ENCODE measurements at regions not wholly inside any gene's neighbourhood (a gene's known extent, or its start where the extent isn't known, plus 50 kb on each side); places are given as distances from the start of the nearest gene placed in this dataset.
A peak's percentile ranks its signal among the peaks of the same experiment; 100 is the strongest.

GRCh38 chr1:193681422-193681821 is 495.0 kb upstream of the B3GALT2 start:
- Histone ChIP-seq H3K27ac (ENCODE audit: low read length) (no peak overlapping the region), H3K4me1 (ENCODE audit: control insufficient read depth in 1 of 2, extremely low read depth in 1 of 2, insufficient read depth in 2 of 2, low read length in 2 of 2) (no peaks in the 10 kb centered on the region), H3K36me3 (ENCODE audit: control insufficient read depth in 2 of 2, extremely low read depth in 1 of 2, insufficient read depth in 1 of 2, low read length in 1 of 2) (no peaks in the 10 kb centered on the region), H3K4me3 (ENCODE audit: control insufficient read depth in 1 of 2, extremely low read depth in 1 of 2, low read length in 1 of 2) (no peak overlapping the region), H3K9me3 (no peaks in the 10 kb centered on the region), H3K27me3 (replicated peaks in 1 of 2; ENCODE audit: control insufficient read depth in 2 of 2, extremely low read depth in 1 of 2, insufficient read depth in 2 of 2, low read length in 1 of 2) (no peaks in the 10 kb centered on the region)
- ATAC-seq (replicated peaks in 1 of 4): no peak
- Mint-ChIP-seq H3K27me3 (no peaks in the 10 kb centered on the region), H3K4me1 (no peaks in the 10 kb centered on the region), H3K4me3 (no peak overlapping the region), H3K27ac (no peak overlapping the region), H3K9me3 (no peaks in the 10 kb centered on the region), H3K36me3 (no peaks in the 10 kb centered on the region)
- POLR2A ChIA-PET: interaction anchor here in 1 of 2 donors (0.6 kb wide), 1 partner anchor 204 kb away, joined by 6 read pairs; no protein-coding TSS in a partner anchor
- no peak for DNase-seq
- CTCF ChIA-PET: no interaction called here
- WGBS (ENCODE audit: insufficient coverage): no CpG with 5 or more reads among the region's 1 CpG

GRCh38 chr1:193680924-193681316 is 494.5 kb upstream of the B3GALT2 start:
- WGBS (ENCODE audit: insufficient coverage): no CpG with 5 or more reads among the region's 2 CpGs

GRCh38 chr1:193680247-193680923 is 494.0 kb upstream of the B3GALT2 start:
- DNase-seq: no peak
- Mint-ChIP-seq H3K9me3 (no peaks in the 10 kb centered on the region), H3K36me3 (no peaks in the 10 kb centered on the region), H3K27ac (no peak overlapping the region), H3K4me1 (no peaks in the 10 kb centered on the region), H3K27me3 (no peaks in the 10 kb centered on the region), H3K4me3 (no peak overlapping the region)
- Histone ChIP-seq H3K27ac (ENCODE audit: low read length) (no peak overlapping the region), H3K27me3 (replicated peaks in 1 of 2; ENCODE audit: control insufficient read depth in 2 of 2, extremely low read depth in 1 of 2, insufficient read depth in 2 of 2, low read length in 1 of 2) (no peaks in the 10 kb centered on the region), H3K4me1 (ENCODE audit: control insufficient read depth in 1 of 2, extremely low read depth in 1 of 2, insufficient read depth in 2 of 2, low read length in 2 of 2) (no peaks in the 10 kb centered on the region), H3K9me3 (no peaks in the 10 kb centered on the region), H3K4me3 (ENCODE audit: control insufficient read depth in 1 of 2, extremely low read depth in 1 of 2, low read length in 1 of 2) (no peak overlapping the region), H3K36me3 (ENCODE audit: control insufficient read depth in 2 of 2, extremely low read depth in 1 of 2, insufficient read depth in 1 of 2, low read length in 1 of 2) (no peaks in the 10 kb centered on the region)
- ChIA-PET POLR2A (interaction anchor here in 1 of 2 donors (0.5 kb wide), 1 partner anchor 622 kb away, joined by 3 read pairs; no protein-coding TSS in a partner anchor), CTCF (no interaction called here)
- WGBS (ENCODE audit: insufficient coverage): no CpG with 5 or more reads among the region's 1 CpG
- no peak for ATAC-seq (replicated peaks in 1 of 4)

More at GRCh38 chr1:193680924-193681316, 494.5 kb upstream of the B3GALT2 start:
- CTCF ChIA-PET: no interaction called here
- POLR2A ChIA-PET: no interaction called here
- Mint-ChIP-seq H3K4me1 (no peaks in the 10 kb centered on the region), H3K4me3 (no peak overlapping the region), H3K36me3 (no peaks in the 10 kb centered on the region), H3K27me3 (no peaks in the 10 kb centered on the region), H3K27ac (no peak overlapping the region), H3K9me3 (no peaks in the 10 kb centered on the region)
- ATAC-seq (replicated peaks in 1 of 4) (no peak), DNase-seq (no peak)
- Histone ChIP-seq H3K27me3 (replicated peaks in 1 of 2; ENCODE audit: control insufficient read depth in 2 of 2, extremely low read depth in 1 of 2, insufficient read depth in 2 of 2, low read length in 1 of 2) (no peaks in the 10 kb centered on the region), H3K9me3 (no peaks in the 10 kb centered on the region), H3K4me1 (ENCODE audit: control insufficient read depth in 1 of 2, extremely low read depth in 1 of 2, insufficient read depth in 2 of 2, low read length in 2 of 2) (no peaks in the 10 kb centered on the region), H3K4me3 (ENCODE audit: control insufficient read depth in 1 of 2, extremely low read depth in 1 of 2, low read length in 1 of 2) (no peak overlapping the region), H3K36me3 (ENCODE audit: control insufficient read depth in 2 of 2, extremely low read depth in 1 of 2, insufficient read depth in 1 of 2, low read length in 1 of 2) (no peaks in the 10 kb centered on the region), H3K27ac (ENCODE audit: low read length) (no peak overlapping the region)

- no peaks in the 10 kb centered on the region for H3K36me3 ChIP-seq (ENCODE audit: control insufficient read depth in 2 of 2, extremely low read depth in 1 of 2, insufficient read depth in 1 of 2, low read length in 1 of 2)
- no peaks in the 10 kb centered on the region for H3K27me3 ChIP-seq (replicated peaks in 1 of 2; ENCODE audit: control insufficient read depth in 2 of 2, extremely low read depth in 1 of 2, insufficient read depth in 2 of 2, low read length in 1 of 2)
- Mint-ChIP-seq H3K27me3 (no peaks in the 10 kb centered on the region), H3K4me3 (no peak overlapping the region), H3K36me3 (peaks cover 4% of the 10 kb centered on the region), H3K4me1 (peaks cover 0 to 4% (median 0%) of the 10 kb centered on the region in 3 donors), H3K27ac (no peak overlapping the region), H3K9me3 (peaks cover 0 to 4% (median 0%) of the 10 kb centered on the region in 3 donors)
- H3K4me3 ChIP-seq (ENCODE audit: control insufficient read depth in 1 of 2, extremely low read depth in 1 of 2, low read length in 1 of 2): no peak overlapping the region
- no peak overlapping the region for H3K27ac ChIP-seq (ENCODE audit: low read length)
- CTCF ChIA-PET: no interaction called here
- WGBS (ENCODE audit: insufficient coverage): no CpG with 5 or more reads among the region's 3 CpGs
- no peaks in the 10 kb centered on the region for H3K9me3 ChIP-seq
- ATAC-seq (replicated peaks in 1 of 4) (no peak), DNase-seq (no peak)
- H3K4me1 ChIP-seq (ENCODE audit: control insufficient read depth in 1 of 2, extremely low read depth in 1 of 2, insufficient read depth in 2 of 2, low read length in 2 of 2): no peaks in the 10 kb centered on the region
- POLR2A ChIA-PET: no interaction called here
These were observed 491.5 kb upstream of the B3GALT2 start for GRCh38 chr1:193677874-193678273.

GRCh38 chr1:193676996-193677549 is 490.7 kb upstream of the B3GALT2 start:
- Mint-ChIP-seq H3K4me1 (peaks cover 0 to 4% (median 0%) of the 10 kb centered on the region in 3 donors), H3K36me3 (peaks cover 4% of the 10 kb centered on the region), H3K27ac (no peak overlapping the region), H3K4me3 (no peak overlapping the region), H3K27me3 (no peaks in the 10 kb centered on the region), H3K9me3 (peaks cover 0 to 4% (median 0%) of the 10 kb centered on the region in 3 donors)
- H3K27me3 ChIP-seq (replicated peaks in 1 of 2; ENCODE audit: control insufficient read depth in 2 of 2, extremely low read depth in 1 of 2, insufficient read depth in 2 of 2, low read length in 1 of 2): no peaks in the 10 kb centered on the region
- CTCF ChIA-PET: no interaction called here
- no CpG with 5 or more reads among the region's 2 CpGs for WGBS (ENCODE audit: insufficient coverage)
- H3K9me3 ChIP-seq: no peaks in the 10 kb centered on the region
- DNase-seq (no peak), ATAC-seq (replicated peaks in 1 of 4) (no peak)
- no peak overlapping the region for H3K4me3 ChIP-seq (ENCODE audit: control insufficient read depth in 1 of 2, extremely low read depth in 1 of 2, low read length in 1 of 2)
- no peak overlapping the region for H3K27ac ChIP-seq (ENCODE audit: low read length)
- POLR2A ChIA-PET: no interaction called here
- H3K4me1 ChIP-seq (ENCODE audit: control insufficient read depth in 1 of 2, extremely low read depth in 1 of 2, insufficient read depth in 2 of 2, low read length in 2 of 2): no peaks in the 10 kb centered on the region
- H3K36me3 ChIP-seq (ENCODE audit: control insufficient read depth in 2 of 2, extremely low read depth in 1 of 2, insufficient read depth in 1 of 2, low read length in 1 of 2): no peaks in the 10 kb centered on the region

DNA sequence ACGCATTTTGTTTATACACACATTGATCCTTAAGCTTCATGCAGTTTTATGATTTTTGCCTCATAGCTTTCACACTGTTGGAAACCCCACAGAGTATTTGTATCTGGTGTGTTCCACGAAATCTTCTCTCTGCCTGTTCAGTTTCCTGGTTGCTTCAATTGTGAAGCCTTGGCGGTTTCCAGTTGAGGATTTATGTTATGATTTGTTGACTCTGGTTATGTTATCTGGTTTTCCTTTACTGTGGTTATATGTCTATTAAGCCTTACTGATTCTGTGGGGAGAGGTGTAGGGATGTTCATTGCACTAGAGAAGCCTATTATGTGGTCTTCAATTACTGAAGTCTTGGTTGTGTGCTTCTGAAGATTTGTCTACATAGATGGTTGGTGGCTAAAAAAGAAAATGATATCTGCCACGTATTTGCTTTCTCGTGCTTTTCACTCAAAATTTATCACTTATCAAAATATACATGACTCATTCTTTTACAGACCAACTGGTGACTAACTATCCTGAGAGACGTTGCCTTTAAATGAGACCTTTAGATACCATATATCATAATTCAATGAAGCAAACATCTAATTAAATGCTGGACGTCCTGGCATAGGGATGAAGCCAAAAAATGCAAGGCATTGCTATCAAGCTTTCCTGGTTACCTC is 488.0 kb upstream of the B3GALT2 start:
- ATAC-seq (replicated peaks in 1 of 4) (no peak), DNase-seq (no peak)
- Histone ChIP-seq H3K4me3 (ENCODE audit: control insufficient read depth in 1 of 2, extremely low read depth in 1 of 2, low read length in 1 of 2) (no peak overlapping the region), H3K4me1 (ENCODE audit: control insufficient read depth in 1 of 2, extremely low read depth in 1 of 2, insufficient read depth in 2 of 2, low read length in 2 of 2) (no peaks in the 10 kb centered on the region), H3K27me3 (replicated peaks in 1 of 2; ENCODE audit: control insufficient read depth in 2 of 2, extremely low read depth in 1 of 2, insufficient read depth in 2 of 2, low read length in 1 of 2) (no peaks in the 10 kb centered on the region), H3K9me3 (no peaks in the 10 kb centered on the region), H3K27ac (ENCODE audit: low read length) (no peak overlapping the region), H3K36me3 (ENCODE audit: control insufficient read depth in 2 of 2, extremely low read depth in 1 of 2, insufficient read depth in 1 of 2, low read length in 1 of 2) (no peaks in the 10 kb centered on the region)
- H3K27me3 Mint-ChIP-seq: no peaks in the 10 kb centered on the region
- CTCF ChIA-PET: no interaction called here
- WGBS (ENCODE audit: insufficient coverage): 83% methylated on average over 1 of the region's 7 CpGs
- H3K4me1 Mint-ChIP-seq: peaks cover 0 to 4% (median 0%) of the 10 kb centered on the region in 3 donors
- POLR2A ChIA-PET: no interaction called here
- peaks cover 4% of the 10 kb centered on the region for H3K36me3 Mint-ChIP-seq
- H3K4me3 Mint-ChIP-seq: no peak overlapping the region
- peaks cover 0 to 4% (median 0%) of the 10 kb centered on the region in 3 donors for H3K9me3 Mint-ChIP-seq
- peak overlapping the region; percentile 24 to 27 for H3K27ac Mint-ChIP-seq

Measured in T-cell (primary cell).